ENCODE measurements at regions not wholly inside any gene's neighbourhood (a gene's known extent, or its start where the extent isn't known, plus 50 kb on each side); places are given as distances from the start of the nearest gene placed in this dataset.

- H3K27ac Mint-ChIP-seq (ENCODE audit: unreplicated experiment), result no peak overlapping the region
- H3K36me3 Mint-ChIP-seq (ENCODE audit: low read depth), result no peaks in the 10 kb centered on the region
- H3K4me3 Mint-ChIP-seq, result no peak overlapping the region
These were observed 110.7 kb downstream of the RAB18 start for GRCh38 chr10:27614776-27615175.

DNA sequence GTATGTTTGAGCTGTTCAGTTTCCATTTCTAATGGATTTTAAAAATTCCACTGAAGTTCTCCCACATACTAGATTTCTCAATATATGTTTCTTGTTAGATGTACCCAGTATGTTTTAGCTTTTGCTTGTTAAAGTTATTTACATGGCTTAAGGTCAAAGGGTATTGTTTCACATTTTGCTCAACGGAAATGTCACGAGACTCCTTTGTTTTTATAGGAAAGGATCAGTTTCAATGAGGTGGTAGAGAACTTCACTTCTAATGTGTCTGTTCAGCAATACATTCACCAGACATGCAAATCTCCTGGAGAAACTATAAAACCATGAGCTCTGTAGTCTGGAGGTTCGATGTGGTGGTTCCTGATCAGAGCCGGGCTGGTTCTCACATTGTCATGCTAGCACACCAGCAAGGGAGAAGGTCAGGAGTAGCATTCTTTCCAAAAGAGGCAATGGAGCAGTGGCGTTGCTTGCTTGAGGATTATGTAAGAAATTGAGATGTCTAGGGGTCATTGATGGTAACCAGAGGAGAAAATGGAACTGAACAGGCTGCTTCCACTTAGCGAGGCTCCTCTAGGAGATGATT lies 114.0 kb downstream of the RAB18 start:
- H3K4me3 Mint-ChIP-seq, result no peak overlapping the region
- no peak overlapping the region for H3K27ac Mint-ChIP-seq (ENCODE audit: unreplicated experiment)
- no peaks in the 10 kb centered on the region for H3K36me3 Mint-ChIP-seq (ENCODE audit: low read depth)
- no peaks in the 10 kb centered on the region for H3K27me3 Mint-ChIP-seq (ENCODE audit: low read depth)
- no peak for DNase-seq (ENCODE audit: low read depth, low spot score)
- H3K9me3 Mint-ChIP-seq, result peaks cover 3% of the 10 kb centered on the region
- peaks cover 27% of the 10 kb centered on the region for H3K4me1 Mint-ChIP-seq
- TF ChIP-seq, protein P1, sequence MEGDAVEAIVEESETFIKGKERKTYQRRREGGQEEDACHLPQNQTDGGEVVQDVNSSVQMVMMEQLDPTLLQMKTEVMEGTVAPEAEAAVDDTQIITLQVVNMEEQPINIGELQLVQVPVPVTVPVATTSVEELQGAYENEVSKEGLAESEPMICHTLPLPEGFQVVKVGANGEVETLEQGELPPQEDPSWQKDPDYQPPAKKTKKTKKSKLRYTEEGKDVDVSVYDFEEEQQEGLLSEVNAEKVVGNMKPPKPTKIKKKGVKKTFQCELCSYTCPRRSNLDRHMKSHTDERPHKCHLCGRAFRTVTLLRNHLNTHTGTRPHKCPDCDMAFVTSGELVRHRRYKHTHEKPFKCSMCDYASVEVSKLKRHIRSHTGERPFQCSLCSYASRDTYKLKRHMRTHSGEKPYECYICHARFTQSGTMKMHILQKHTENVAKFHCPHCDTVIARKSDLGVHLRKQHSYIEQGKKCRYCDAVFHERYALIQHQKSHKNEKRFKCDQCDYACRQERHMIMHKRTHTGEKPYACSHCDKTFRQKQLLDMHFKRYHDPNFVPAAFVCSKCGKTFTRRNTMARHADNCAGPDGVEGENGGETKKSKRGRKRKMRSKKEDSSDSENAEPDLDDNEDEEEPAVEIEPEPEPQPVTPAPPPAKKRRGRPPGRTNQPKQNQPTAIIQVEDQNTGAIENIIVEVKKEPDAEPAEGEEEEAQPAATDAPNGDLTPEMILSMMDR (conservative IDR thresholded peaks at IDR 0.05), result no peak

More at GRCh38 chr10:27614776-27615175, 110.7 kb downstream of the RAB18 start:
- Mint-ChIP-seq H3K27me3 (ENCODE audit: low read depth) (no peaks in the 10 kb centered on the region), H3K9me3 (peaks cover 3% of the 10 kb centered on the region), H3K4me1 (peaks cover 38% of the 10 kb centered on the region)
- TF ChIP-seq, protein P1 (conservative IDR thresholded peaks at IDR 0.05), result no peak
- DNase-seq (ENCODE audit: low read depth, low spot score), result no peak

DNA sequence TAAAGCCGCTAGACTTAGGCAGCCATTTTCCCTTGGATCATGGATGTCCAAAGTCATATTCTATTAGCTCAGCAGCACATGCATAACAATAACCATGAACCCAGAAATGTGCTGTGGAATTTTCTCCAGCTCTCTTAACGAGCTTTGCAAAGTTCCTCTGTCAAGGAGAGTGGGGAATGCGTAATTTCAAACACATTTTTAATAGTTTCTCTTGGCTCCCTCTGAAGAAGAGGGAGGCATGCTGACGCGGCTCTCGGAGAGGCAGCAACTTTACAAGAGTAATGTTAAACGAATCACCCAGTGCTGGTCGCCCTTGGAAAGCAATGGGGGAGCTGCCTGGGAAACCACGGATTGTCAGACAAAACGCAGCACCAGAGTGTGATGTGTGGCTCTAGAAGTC lies 114.8 kb downstream of the RAB18 start:
- Mint-ChIP-seq H3K4me3 (no peak overlapping the region), H3K9me3 (peaks cover 3% of the 10 kb centered on the region), H3K36me3 (ENCODE audit: low read depth) (no peaks in the 10 kb centered on the region), H3K27me3 (ENCODE audit: low read depth) (no peaks in the 10 kb centered on the region), H3K27ac (ENCODE audit: unreplicated experiment) (no peak overlapping the region), H3K4me1 (peaks cover 24% of the 10 kb centered on the region)
- no peak for DNase-seq (ENCODE audit: low read depth, low spot score)
- TF ChIP-seq, protein P1 (conservative IDR thresholded peaks at IDR 0.05), result no peak

- TF ChIP-seq, protein P1 (conservative IDR thresholded peaks at IDR 0.05), result no peak
- H3K27ac Mint-ChIP-seq (ENCODE audit: unreplicated experiment), result no peak overlapping the region
- no peaks in the 10 kb centered on the region for H3K27me3 Mint-ChIP-seq (ENCODE audit: low read depth)
- peaks cover 3% of the 10 kb centered on the region for H3K9me3 Mint-ChIP-seq
- no peak overlapping the region for H3K4me3 Mint-ChIP-seq
- H3K36me3 Mint-ChIP-seq (ENCODE audit: low read depth), result no peaks in the 10 kb centered on the region
- H3K4me1 Mint-ChIP-seq, result peaks cover 22% of the 10 kb centered on the region
- DNase-seq (ENCODE audit: low read depth, low spot score), result no peak
These were observed 115.2 kb downstream of the RAB18 start for GRCh38 chr10:27619329-27619728.

- H3K36me3 Mint-ChIP-seq (ENCODE audit: low read depth), result no peaks in the 10 kb centered on the region
- H3K4me3 Mint-ChIP-seq, result no peak overlapping the region
- H3K4me1 Mint-ChIP-seq, result peaks cover 23% of the 10 kb centered on the region
- TF ChIP-seq, protein P1 (conservative IDR thresholded peaks at IDR 0.05), result no peak
- H3K27ac Mint-ChIP-seq (ENCODE audit: unreplicated experiment), result no peak overlapping the region
- H3K9me3 Mint-ChIP-seq, result peaks cover 3% of the 10 kb centered on the region
- no peaks in the 10 kb centered on the region for H3K27me3 Mint-ChIP-seq (ENCODE audit: low read depth)
- DNase-seq (ENCODE audit: low read depth, low spot score), result no peak
These were observed 116.6 kb downstream of the RAB18 start for GRCh38 chr10:27620430-27621397.
